HT1080 (cell line): ENCODE measurements at regions not wholly inside any gene's neighbourhood (a gene's known extent, or its start where the extent isn't known, plus 50 kb on each side); places are given as distances from the start of the nearest gene placed in this dataset.
"Not testable (repeated sequence)": the region's sequence is repeated elsewhere in the genome, so short reads cannot be mapped to it uniquely, and the experiment has no call there.

Experiments
- DNase-seq: peaks from one replicate; pipeline ENCODE4 v3.0.0-alpha.2; 2015; ENCODE audit warnings: low read depth

DNA sequence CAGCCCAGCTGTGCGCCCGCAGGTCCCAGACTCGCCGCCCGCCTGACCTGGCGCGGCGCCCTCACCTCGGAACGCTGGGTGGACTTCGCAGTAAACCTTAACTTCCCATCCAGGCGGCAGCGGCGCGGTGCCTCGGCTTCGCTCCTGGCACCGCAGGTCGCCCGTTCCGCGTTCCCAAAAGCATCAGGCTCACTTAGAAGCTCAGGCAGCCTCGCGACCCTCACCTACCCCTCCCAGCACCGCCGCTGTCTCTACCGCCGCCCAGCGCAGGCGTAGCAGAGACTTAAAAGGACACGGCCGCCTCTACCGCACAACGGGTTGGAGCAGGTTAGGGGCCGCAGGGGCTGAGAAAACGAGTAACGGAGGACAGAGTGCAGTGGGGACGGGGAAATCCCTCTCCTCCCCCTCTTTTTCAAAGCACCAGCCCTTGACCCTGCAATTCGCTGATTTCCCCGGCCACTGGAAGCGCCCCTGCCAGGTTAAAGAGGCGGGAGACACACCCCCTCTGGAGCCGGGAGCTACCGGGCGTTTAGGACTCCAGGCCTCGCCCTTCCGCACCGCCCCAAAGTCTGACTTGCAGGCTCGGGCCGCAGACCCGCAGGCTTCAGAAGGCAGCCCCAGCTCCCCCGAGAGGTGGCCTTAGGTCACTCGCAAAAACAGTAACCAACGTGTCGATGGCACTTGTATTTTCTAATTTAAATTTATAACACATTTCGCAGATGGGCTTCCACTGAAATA is 328.5 kb downstream of the FAM72C start:
- no peak for DNase-seq

GRCh38 chr1:143625886-143626285 is 345.9 kb downstream of the FAM72C start:
- DNase-seq = no peak

GRCh38 chr1:143619851-143620250 is 351.9 kb downstream of the FAM72C start:
- no peak for DNase-seq

GRCh38 chr1:143611159-143611558 is 360.6 kb downstream of the FAM72C start:
- DNase-seq = peak; percentile 42

- no peak for DNase-seq
Measured at GRCh38 chr1:143610196-143610595, 361.6 kb downstream of the FAM72C start.

DNA sequence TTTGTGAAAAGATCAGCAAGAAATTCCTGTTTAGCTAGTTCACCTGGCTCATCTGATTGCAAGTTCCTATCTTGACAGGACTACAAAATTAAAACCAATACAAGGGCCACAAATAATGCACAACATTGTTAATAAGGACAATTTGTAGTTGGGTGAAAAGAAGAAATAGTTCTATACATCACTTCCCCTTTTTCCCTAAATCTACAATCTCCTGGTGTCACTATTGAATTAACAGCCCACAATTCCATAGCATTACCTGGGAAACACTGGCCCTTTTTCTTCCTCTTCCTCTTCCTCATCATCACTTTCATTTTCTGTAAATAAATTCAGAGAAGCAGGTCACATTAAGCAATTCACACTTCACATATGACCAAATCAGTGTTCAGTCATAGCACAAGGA is 366.9 kb downstream of the FAM72C start:
- DNase-seq = no peak

GRCh38 chr1:143584508-143584907 is 387.3 kb downstream of the FAM72C start:
- DNase-seq = peak; percentile 46

GRCh38 chr1:143574891-143575520 is 396.8 kb downstream of the FAM72C start:
- DNase-seq = no peak

DNA sequence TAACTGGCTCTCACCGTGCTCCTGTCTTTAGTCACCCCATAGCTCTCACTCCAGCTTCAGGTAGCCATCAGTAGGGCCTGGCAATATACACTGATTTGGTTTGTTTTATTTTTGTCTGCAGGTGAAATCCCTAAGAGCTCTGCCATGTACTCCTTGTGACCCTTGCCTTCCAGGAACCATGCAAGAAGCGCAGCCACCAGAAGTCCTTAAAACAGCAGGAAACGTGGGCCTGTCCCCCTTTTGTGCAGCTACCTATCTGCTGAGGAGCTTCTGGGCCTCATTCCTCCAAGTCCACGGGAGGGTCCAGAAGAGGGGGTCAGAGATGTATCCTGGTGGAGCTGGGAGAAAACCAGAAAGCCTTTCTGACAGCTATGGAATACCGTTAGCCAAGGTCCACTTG is 399.1 kb downstream of the FAM72C start:
- DNase-seq = not testable (repeated sequence)

DNA sequence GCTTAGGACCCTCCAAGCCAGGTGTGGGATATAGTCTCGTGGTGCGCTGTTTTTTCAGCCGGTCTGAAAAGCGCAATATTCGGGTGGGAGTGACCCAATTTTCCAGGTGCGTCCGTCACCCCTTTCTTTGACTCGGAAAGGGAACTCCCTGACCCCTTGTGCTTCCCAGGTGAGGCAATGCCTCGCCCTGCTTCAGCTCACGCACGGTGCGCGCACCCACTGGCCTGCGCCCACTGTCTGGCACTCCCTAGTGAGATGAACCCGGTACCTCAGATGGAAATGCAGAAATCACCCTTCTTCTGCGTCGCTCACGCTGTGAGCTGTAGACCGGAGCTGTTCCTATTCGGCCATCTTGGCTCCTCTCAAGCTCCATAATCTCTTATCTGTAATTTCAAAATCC is 408.0 kb downstream of the FAM72C start:
- not testable (repeated sequence) for DNase-seq

- no peak for DNase-seq
Measured at GRCh38 chr1:143553627-143554026, 418.2 kb downstream of the FAM72C start.

GRCh38 chr1:143504703-143505102 is 467.1 kb downstream of the FAM72C start:
- DNase-seq = not testable (repeated sequence)

- DNase-seq = not testable (repeated sequence)
Measured at GRCh38 chr1:143504080-143504479, 467.7 kb downstream of the FAM72C start.

DNA sequence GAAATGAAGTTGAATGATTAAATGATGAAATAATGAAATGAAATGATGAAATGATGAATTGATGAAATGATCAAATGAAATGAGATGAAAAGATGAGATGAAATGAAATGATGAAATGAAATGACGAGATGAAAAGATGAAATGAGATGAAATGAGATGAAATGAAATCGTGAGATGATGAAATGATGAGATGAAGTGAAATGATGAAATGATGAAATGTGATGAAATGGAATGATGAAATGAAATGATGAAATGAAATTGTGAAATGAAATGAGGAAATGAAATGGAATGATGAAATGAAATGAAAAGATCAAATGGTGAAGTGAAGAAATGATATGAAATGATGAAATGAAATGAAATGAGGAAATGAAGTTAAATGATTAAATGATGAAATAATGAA is 468.7 kb downstream of the FAM72C start:
- DNase-seq = not testable (repeated sequence)

- not testable (repeated sequence) for DNase-seq
Measured at GRCh38 chr1:143502038-143502437, 469.7 kb downstream of the FAM72C start.

- DNase-seq = not testable (repeated sequence)
Measured at GRCh38 chr1:143498059-143498749, 473.6 kb downstream of the FAM72C start.

GRCh38 chr1:143497374-143497747 is 474.4 kb downstream of the FAM72C start:
- no peak for DNase-seq

- DNase-seq = not testable (repeated sequence)
Measured at GRCh38 chr1:143496526-143497373, 475.0 kb downstream of the FAM72C start.
